ENCODE measurements at regions not wholly inside any gene's neighbourhood (a gene's known extent, or its start where the extent isn't known, plus 50 kb on each side); places are given as distances from the start of the nearest gene placed in this dataset.
"Not testable (repeated sequence)": the region's sequence is repeated elsewhere in the genome, so short reads cannot be mapped to it uniquely, and the experiment has no call there.

- Histone ChIP-seq H3K36me3 (no peaks in the 10 kb centered on the region), H3K27ac (no peak overlapping the region), H3K4me3 (no peak overlapping the region), H3K27me3 (no peaks in the 10 kb centered on the region), H3K4me1 (no peaks in the 10 kb centered on the region), H3K9me3 (peaks cover 0 to 9% of the 10 kb centered on the region in 2 donors)
- TF ChIP-seq CTCF (IDR thresholded peaks at IDR 0.05): no peak
- DNase-seq (ENCODE audit: low spot score): no peak
Observed at GRCh38 chr2:236472720-236473495, 96.7 kb upstream of the ACKR3 start.

- H3K4me3 ChIP-seq: no peak overlapping the region
- no peak overlapping the region for H3K27ac ChIP-seq
- no peak for TF ChIP-seq CTCF (IDR thresholded peaks at IDR 0.05)
- no peaks in the 10 kb centered on the region for H3K4me1 ChIP-seq
- H3K9me3 ChIP-seq: peaks cover 0 to 14% of the 10 kb centered on the region in 2 donors
- DNase-seq (ENCODE audit: low spot score): no peak
- H3K36me3 ChIP-seq: no peaks in the 10 kb centered on the region
- no peaks in the 10 kb centered on the region for H3K27me3 ChIP-seq
Observed at GRCh38 chr2:236473691-236474090, 95.9 kb upstream of the ACKR3 start.

- no peak for TF ChIP-seq CTCF (IDR thresholded peaks at IDR 0.05)
- Histone ChIP-seq H3K4me3 (no peak overlapping the region), H3K9me3 (peaks cover 0 to 43% of the 10 kb centered on the region in 2 donors), H3K27ac (no peak overlapping the region), H3K4me1 (no peaks in the 10 kb centered on the region), H3K27me3 (no peaks in the 10 kb centered on the region), H3K36me3 (no peaks in the 10 kb centered on the region)
- no peak for DNase-seq (ENCODE audit: low spot score)
Observed at GRCh38 chr2:236479814-236480213, 89.8 kb upstream of the ACKR3 start.

- DNase-seq (ENCODE audit: low spot score): no peak
- H3K4me1 ChIP-seq: no peaks in the 10 kb centered on the region
- no peaks in the 10 kb centered on the region for H3K36me3 ChIP-seq
- no peaks in the 10 kb centered on the region for H3K27me3 ChIP-seq
- H3K4me3 ChIP-seq: no peak overlapping the region
- peaks cover 0 to 34% of the 10 kb centered on the region in 2 donors for H3K9me3 ChIP-seq
- H3K27ac ChIP-seq: no peak overlapping the region
- no peak for TF ChIP-seq CTCF (IDR thresholded peaks at IDR 0.05)
Observed at GRCh38 chr2:236483102-236483501, 86.5 kb upstream of the ACKR3 start.

GRCh38 chr2:236485519-236485918 is 84.1 kb upstream of the ACKR3 start:
- no peaks in the 10 kb centered on the region for H3K27me3 ChIP-seq
- no peak for DNase-seq (ENCODE audit: low spot score)

GRCh38 chr2:236489083-236489482 is 80.5 kb upstream of the ACKR3 start:
- H3K4me1 ChIP-seq; H3K4me3 ChIP-seq; H3K36me3 ChIP-seq; H3K27ac ChIP-seq; H3K27me3 ChIP-seq; H3K9me3 ChIP-seq; DNase-seq (ENCODE audit: low spot score): not testable (repeated sequence)

More at GRCh38 chr2:236485519-236485918, 84.1 kb upstream of the ACKR3 start:
- Histone ChIP-seq H3K36me3 (no peaks in the 10 kb centered on the region), H3K4me1 (no peaks in the 10 kb centered on the region), H3K27ac (no peak overlapping the region), H3K4me3 (no peak overlapping the region), H3K9me3 (peaks cover 0 to 11% of the 10 kb centered on the region in 2 donors)
- TF ChIP-seq CTCF (IDR thresholded peaks at IDR 0.05): no peak

Measured in right atrium auricular region (tissue), 2 donors.